ENCODE measurements at regions not wholly inside any gene's neighbourhood (a gene's known extent, or its start where the extent isn't known, plus 50 kb on each side); places are given as distances from the start of the nearest gene placed in this dataset.

GRCh38 chr2:120619579-120619978 is 116.1 kb upstream of the GLI2 start:
- CTCF ChIA-PET (ENCODE audit: low intra/inter-chr PET ratio): no interaction called here
- BruUV-seq (replicated peaks): no TSS peak
- intact Hi-C loops (cut with micrococcal nuclease): no loop called here
- no peaks in the 10 kb centered on the region for H3K9me1 ChIP-seq (ENCODE audit: control insufficient read depth, insufficient read depth, low read length)
- H3K9me3 ChIP-seq (replicated peaks; ENCODE audit: control insufficient read depth, insufficient read depth, low read depth, low read length): no peaks in the 10 kb centered on the region
- H4K20me1 ChIP-seq (replicated peaks; ENCODE audit: control insufficient read depth, insufficient read depth, low read length): no peaks in the 10 kb centered on the region
- FAIRE-seq: no peak
- H3K4me1 ChIP-seq (replicated peaks in 1 of 2; ENCODE audit: control insufficient read depth in 2 of 2, insufficient read depth in 2 of 2, low read length in 2 of 2): no peaks in the 10 kb centered on the region
- H3K4me3 ChIP-seq: no peak overlapping the region
- no peak overlapping the region for H2AFZ ChIP-seq (ENCODE audit: low read depth, low read length)
- peaks cover 2 to 38% of the 10 kb centered on the region in 2 experiments; a peak in 4 of 5 replicates for H3K27me3 ChIP-seq (ENCODE audit: control insufficient read depth in 2 of 2, insufficient read depth in 2 of 2, low read length in 2 of 2)
- no peak for DNase-seq (ENCODE audit: extremely low read depth in 1 of 4, low spot score in 3 of 4)
- H3K79me2 ChIP-seq (ENCODE audit: control insufficient read depth, insufficient read depth, low read length): no peaks in the 10 kb centered on the region
- POLR2A ChIA-PET: interaction anchor here (0.6 kb wide), 1 partner anchor 118 kb away, joined by 3 read pairs; no protein-coding TSS in a partner anchor
- H3K4me2 ChIP-seq (ENCODE audit: insufficient read depth, low read length): no peak overlapping the region
- no peaks in the 10 kb centered on the region for H3K36me3 ChIP-seq (ENCODE audit: control insufficient read depth, insufficient read depth, low read length)
- H3K9ac ChIP-seq (ENCODE audit: insufficient read depth in 1 of 2, low read depth in 2 of 2, low read length in 2 of 2): no peak overlapping the region
- 4% methylated on average over 4 of the region's 4 CpGs for WGBS (ENCODE audit: insufficient coverage, low coverage, missing lambda C conversion rate)
- TF ChIP-seq TBP (optimal IDR thresholded peaks at IDR 0.05; ENCODE audit: low read depth, low read length) (no peak), ELF2 (CRISPR knock-in tag; IDR thresholded peaks at IDR 0.05) (no peak), TCFL5 (CRISPR knock-in tag; conservative IDR thresholded peaks at IDR 0.05) (no peak), HDAC2 (IDR thresholded peaks at IDR 0.05) (no peak), CC2D1A (IDR thresholded peaks at IDR 0.05) (no peak), E2F8 (IDR thresholded peaks at IDR 0.05; ENCODE audit: low read depth, partially characterized antibody) (no peak), FOXJ3 (CRISPR knock-in tag; IDR thresholded peaks at IDR 0.05) (no peak), TRIM28 (IDR thresholded peaks at IDR 0.05) (no peak), TGIF2 (CRISPR knock-in tag; IDR thresholded peaks at IDR 0.05) (no peak), ZNF780A (CRISPR knock-in tag; IDR thresholded peaks at IDR 0.05) (no peak)
- no peak overlapping the region for H3K27ac ChIP-seq (ENCODE audit: extremely low read depth, low read depth, low read length)
- in situ Hi-C loops (cut with MboI): no loop called here
- ATAC-seq: no peak
